Bronchial epithelial cell (primary cell): ENCODE measurements at regions not wholly inside any gene's neighbourhood (a gene's known extent, or its start where the extent isn't known, plus 50 kb on each side); places are given as distances from the start of the nearest gene placed in this dataset.

Experiments used
- DNase-seq: peaks from one replicate; pipeline ENCODE4 v3.0.0-alpha.2; 2010; ENCODE audit warnings: low read depth
- FAIRE-seq: peaks from 2 replicates; lab custom pipeline; 2011; peaks lifted over from hg19 to GRCh38; lab: Jason Lieb, UNC
- H3K27me3 ChIP-seq: 2 replicates; pipeline ENCODE4 v1.5.1; 2011; ENCODE audit warnings: low read length; ENCODE audit not compliant: control insufficient read depth, insufficient read depth
- H3K36me3 ChIP-seq: 2 replicates; pipeline ENCODE4 v1.5.1; 2011; ENCODE audit warnings: low read length; ENCODE audit not compliant: control insufficient read depth, insufficient read depth
- H3K4me3 ChIP-seq: 2 replicates; pipeline ENCODE4 v1.5.1; 2011; ENCODE audit warnings: mild to moderate bottlenecking, low read depth, low read length, control low read depth
- TF ChIP-seq, protein P1 (sequence below): IDR thresholded peaks from 2 replicates; pipeline ENCODE4 v1.5.1; 2011; ENCODE audit warnings: mild to moderate bottlenecking, moderate library complexity, low read length, control low read depth, inconsistent platforms; ENCODE audit not compliant: insufficient read depth, severe bottlenecking

DNA sequence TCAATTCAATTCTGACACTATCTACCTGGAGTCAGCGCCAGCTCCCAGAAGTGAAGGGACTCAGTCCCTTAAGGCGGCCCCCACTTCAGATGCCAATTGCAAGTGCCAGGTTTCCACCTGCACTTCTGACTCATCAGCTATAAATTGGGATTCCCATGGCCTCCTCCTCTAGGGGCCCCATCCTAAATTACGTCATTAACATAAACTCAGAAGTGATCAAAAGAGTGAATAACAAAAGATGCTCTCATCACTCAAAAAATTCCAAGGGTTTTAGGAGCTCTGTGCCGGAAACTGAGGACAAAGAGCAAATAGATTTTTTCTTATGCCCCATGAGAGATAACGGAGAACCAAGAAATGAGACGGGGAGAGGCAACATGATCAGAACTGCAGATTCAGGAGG lies 148.6 kb upstream of the IRX6 start:
- Histone ChIP-seq H3K36me3 (no peaks in the 10 kb centered on the region), H3K27me3 (no peaks in the 10 kb centered on the region), H3K4me3 (no peak overlapping the region)
- TF ChIP-seq, protein P1, sequence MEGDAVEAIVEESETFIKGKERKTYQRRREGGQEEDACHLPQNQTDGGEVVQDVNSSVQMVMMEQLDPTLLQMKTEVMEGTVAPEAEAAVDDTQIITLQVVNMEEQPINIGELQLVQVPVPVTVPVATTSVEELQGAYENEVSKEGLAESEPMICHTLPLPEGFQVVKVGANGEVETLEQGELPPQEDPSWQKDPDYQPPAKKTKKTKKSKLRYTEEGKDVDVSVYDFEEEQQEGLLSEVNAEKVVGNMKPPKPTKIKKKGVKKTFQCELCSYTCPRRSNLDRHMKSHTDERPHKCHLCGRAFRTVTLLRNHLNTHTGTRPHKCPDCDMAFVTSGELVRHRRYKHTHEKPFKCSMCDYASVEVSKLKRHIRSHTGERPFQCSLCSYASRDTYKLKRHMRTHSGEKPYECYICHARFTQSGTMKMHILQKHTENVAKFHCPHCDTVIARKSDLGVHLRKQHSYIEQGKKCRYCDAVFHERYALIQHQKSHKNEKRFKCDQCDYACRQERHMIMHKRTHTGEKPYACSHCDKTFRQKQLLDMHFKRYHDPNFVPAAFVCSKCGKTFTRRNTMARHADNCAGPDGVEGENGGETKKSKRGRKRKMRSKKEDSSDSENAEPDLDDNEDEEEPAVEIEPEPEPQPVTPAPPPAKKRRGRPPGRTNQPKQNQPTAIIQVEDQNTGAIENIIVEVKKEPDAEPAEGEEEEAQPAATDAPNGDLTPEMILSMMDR, result no peak
- no peak for FAIRE-seq
- no peak for DNase-seq

DNA sequence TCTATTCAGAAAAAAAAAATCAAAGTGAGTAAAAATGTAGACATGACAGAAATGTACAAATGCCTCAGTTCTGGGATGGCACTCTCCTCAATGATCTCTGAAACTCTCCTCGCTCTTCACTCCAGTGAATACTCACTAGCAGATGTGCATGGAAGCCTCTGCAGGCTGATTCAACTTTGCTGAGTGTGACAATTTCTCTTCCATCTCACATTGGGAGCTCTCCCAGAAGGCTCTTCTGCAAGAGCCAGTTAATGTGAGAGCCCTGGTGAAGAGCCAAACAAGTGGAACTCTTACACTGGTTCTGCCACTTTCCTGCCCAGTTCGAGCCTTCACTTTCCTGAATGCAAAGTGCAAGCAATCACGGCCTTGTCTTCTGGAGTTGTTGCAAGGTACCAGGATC lies 147.1 kb upstream of the IRX6 start:
- TF ChIP-seq, protein P1, result no peak
- no peaks in the 10 kb centered on the region for H3K36me3 ChIP-seq
- no peak for FAIRE-seq
- DNase-seq, result no peak
- H3K4me3 ChIP-seq, result no peak overlapping the region
- H3K27me3 ChIP-seq, result no peaks in the 10 kb centered on the region

DNA sequence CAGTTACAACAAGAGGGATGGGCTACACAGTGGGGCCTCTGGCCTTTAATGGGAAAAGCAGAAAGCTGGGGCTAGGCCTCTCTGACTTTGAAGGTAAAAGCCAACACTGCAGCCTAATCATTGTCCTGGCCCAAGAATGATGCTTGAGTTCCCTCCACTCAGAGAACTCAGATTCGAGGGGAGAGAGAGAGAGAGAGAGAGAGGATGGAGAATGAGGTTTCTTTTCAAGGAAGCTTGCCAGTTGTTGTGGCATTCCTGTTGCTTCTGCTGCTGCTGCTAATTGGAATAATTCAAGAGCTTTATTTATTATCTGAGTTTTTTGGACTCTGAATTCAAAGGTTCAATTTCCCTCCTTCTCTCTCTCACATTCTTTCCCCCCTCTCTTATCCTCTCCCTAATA lies 144.6 kb upstream of the IRX6 start:
- Histone ChIP-seq H3K27me3 (no peaks in the 10 kb centered on the region), H3K36me3 (no peaks in the 10 kb centered on the region), H3K4me3 (no peak overlapping the region)
- no peak for DNase-seq
- TF ChIP-seq, protein P1, result no peak
- FAIRE-seq, result no peak

DNA sequence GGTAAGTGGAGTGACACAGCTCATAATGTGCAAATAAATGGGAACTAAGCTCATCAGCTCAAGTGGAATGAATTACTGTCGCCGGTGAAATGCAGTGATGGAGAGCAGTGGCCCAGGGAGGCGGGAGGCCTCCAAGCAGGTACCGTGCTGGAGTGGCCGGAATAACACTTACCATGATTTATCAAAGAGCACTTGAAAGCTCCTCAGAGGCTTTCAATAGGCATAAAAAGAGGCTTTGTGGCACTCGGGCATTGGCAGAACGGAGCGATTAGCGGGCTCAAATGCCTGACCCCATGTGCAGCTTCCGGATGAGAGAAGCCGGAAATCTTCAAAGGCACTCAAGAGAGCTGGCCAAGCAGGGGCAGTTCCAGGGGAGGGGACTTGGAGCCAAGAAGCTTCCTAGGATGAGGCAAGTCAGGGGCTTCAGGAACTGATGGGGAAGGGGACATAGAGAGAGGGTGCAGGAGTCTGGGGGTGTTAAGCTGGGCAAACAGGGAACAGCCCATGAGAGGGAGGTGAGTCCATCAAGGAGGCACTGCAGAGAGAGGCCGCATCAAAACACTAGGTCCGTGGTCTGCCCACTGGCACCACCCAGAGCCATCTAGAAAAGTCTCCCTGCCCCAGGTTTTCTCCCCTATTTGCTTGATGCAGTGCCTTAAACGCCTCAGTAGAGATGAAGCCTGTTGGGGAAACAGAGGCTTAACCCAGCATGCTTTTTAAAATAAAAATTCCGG lies 144.0 kb upstream of the IRX6 start:
- FAIRE-seq (no peak), DNase-seq (no peak)
- TF ChIP-seq, protein P1, result no peak
- no peak overlapping the region for H3K4me3 ChIP-seq
- H3K27me3 ChIP-seq, result no peaks in the 10 kb centered on the region
- H3K36me3 ChIP-seq, result no peaks in the 10 kb centered on the region

DNA sequence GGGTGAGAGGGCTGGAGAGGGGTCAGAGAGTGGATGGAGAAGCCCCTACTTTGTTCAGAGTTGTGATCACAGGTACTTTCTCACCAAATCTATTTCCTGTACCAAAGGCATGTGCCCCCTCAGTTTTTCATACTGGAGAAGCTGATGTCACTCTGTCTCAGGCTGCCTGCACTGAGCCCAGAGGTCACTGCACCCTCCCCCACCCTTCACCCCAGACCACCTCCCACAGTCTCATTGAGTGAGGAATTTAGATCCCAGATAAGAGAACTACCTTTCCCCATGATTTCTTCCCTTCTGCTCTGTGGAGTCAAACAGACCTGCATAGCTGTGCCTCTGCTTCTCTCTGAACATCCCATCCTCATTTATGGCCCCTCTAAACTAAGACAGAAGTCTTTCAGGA lies 140.0 kb upstream of the IRX6 start:
- Histone ChIP-seq H3K36me3 (no peaks in the 10 kb centered on the region), H3K4me3 (no peak overlapping the region), H3K27me3 (no peaks in the 10 kb centered on the region)
- DNase-seq (no peak), FAIRE-seq (no peak)
- TF ChIP-seq, protein P1, result no peak

DNA sequence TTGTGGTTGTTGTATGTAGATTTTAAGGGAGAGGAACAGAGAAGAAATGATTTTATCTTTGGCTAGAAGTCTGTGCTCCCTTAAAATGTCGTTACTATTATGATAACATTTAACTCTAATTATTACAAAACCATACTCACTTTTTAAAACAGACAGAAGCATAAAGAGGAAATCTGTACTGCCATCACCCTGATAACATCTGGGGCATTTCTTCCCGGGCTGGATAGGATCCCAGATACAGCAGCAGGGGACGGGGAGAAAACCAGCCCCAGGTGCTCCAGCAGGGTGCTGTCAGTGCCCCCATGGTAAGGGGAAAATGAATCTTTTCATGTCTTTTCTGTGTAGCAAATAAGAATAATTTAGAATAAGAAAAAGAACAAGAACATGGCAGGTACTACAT lies 139.4 kb upstream of the IRX6 start:
- Histone ChIP-seq H3K4me3 (no peak overlapping the region), H3K27me3 (no peaks in the 10 kb centered on the region), H3K36me3 (no peaks in the 10 kb centered on the region)
- FAIRE-seq (no peak), DNase-seq (no peak)
- TF ChIP-seq, protein P1, result no peak
